B cell (primary cell): ENCODE measurements at regions not wholly inside any gene's neighbourhood (a gene's known extent, or its start where the extent isn't known, plus 50 kb on each side); places are given as distances from the start of the nearest gene placed in this dataset.

Experiments
- EZH2 ChIP-seq: IDR thresholded peaks from 2 replicates; pipeline ENCODE4 v1.6.1; 2012; ENCODE audit warnings: borderline replicate concordance, low read depth, mild to moderate bottlenecking, moderate library complexity, low read length; ENCODE audit not compliant: insufficient read depth, poor library complexity, severe bottlenecking
- TF ChIP-seq, protein P1 (sequence below): fragments of 200-600 bp; IDR thresholded peaks from one replicate; pipeline ENCODE4 v1.8.0; 2022; ENCODE audit warnings: antibody characterized with exemption, mild to moderate bottlenecking

DNA sequence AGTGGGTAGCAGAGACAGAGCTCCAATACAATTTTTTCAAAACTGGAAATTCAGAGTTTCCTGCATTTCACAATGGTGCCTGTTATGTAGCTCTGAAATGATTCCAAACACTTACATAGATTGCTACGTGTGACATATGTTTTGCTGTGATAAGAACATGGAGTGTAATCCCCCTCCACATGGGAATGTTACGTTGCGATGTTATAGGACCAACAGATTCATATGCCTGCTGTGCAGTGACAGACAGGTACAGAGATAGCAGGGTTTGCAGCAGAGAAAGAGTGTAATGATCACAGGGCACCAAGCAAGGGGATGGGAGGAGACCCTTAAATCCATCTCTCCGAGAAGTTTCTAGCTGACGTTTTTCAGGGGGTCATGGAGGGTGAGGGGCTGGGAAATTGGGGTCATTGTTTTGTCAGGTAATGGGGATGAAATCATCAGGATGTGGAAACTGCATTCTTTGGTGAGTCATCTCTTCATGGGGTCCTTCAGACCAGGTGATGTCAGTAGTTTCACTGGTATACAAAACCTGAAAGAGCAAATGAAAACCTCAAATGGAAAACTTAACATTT lies 76.6 kb upstream of the OSBPL8 start:
- TF ChIP-seq, protein P1, sequence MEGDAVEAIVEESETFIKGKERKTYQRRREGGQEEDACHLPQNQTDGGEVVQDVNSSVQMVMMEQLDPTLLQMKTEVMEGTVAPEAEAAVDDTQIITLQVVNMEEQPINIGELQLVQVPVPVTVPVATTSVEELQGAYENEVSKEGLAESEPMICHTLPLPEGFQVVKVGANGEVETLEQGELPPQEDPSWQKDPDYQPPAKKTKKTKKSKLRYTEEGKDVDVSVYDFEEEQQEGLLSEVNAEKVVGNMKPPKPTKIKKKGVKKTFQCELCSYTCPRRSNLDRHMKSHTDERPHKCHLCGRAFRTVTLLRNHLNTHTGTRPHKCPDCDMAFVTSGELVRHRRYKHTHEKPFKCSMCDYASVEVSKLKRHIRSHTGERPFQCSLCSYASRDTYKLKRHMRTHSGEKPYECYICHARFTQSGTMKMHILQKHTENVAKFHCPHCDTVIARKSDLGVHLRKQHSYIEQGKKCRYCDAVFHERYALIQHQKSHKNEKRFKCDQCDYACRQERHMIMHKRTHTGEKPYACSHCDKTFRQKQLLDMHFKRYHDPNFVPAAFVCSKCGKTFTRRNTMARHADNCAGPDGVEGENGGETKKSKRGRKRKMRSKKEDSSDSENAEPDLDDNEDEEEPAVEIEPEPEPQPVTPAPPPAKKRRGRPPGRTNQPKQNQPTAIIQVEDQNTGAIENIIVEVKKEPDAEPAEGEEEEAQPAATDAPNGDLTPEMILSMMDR: no peak
- TF ChIP-seq EZH2: no peak
